Mammary epithelial cell (primary cell): ENCODE measurements at regions not wholly inside any gene's neighbourhood (a gene's known extent, or its start where the extent isn't known, plus 50 kb on each side); places are given as distances from the start of the nearest gene placed in this dataset.

Experiments
- EZH2 ChIP-seq: IDR thresholded peaks from 2 replicates; pipeline ENCODE4 v1.6.1; 2012; ENCODE audit warnings: low read length, inconsistent platforms, borderline replicate concordance
- TF ChIP-seq, protein P1 (sequence below), 2 donors: IDR thresholded peaks in 1 of 2; conservative IDR thresholded peaks in 1 of 2; 2 replicates each; pipeline ENCODE4 v1.5.1; 2011 to 2012; ENCODE audit warnings: inconsistent platforms in 2 of 2, low read length in 2 of 2, mild to moderate bottlenecking in 2 of 2, control low read depth in 1 of 2, low read depth in 1 of 2; ENCODE audit not compliant: insufficient read depth in 1 of 2; ENCODE audit errors: extremely low read depth in 1 of 2

GRCh38 chr3:182508919-182509711 is 284.2 kb upstream of the ATP11B start:
- TF ChIP-seq, protein P1, sequence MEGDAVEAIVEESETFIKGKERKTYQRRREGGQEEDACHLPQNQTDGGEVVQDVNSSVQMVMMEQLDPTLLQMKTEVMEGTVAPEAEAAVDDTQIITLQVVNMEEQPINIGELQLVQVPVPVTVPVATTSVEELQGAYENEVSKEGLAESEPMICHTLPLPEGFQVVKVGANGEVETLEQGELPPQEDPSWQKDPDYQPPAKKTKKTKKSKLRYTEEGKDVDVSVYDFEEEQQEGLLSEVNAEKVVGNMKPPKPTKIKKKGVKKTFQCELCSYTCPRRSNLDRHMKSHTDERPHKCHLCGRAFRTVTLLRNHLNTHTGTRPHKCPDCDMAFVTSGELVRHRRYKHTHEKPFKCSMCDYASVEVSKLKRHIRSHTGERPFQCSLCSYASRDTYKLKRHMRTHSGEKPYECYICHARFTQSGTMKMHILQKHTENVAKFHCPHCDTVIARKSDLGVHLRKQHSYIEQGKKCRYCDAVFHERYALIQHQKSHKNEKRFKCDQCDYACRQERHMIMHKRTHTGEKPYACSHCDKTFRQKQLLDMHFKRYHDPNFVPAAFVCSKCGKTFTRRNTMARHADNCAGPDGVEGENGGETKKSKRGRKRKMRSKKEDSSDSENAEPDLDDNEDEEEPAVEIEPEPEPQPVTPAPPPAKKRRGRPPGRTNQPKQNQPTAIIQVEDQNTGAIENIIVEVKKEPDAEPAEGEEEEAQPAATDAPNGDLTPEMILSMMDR (conservative IDR thresholded peaks at IDR 0.05 in 1 of 2, IDR thresholded peaks at IDR 0.05 in 1 of 2; ENCODE audit: extremely low read depth in 1 of 2, insufficient read depth in 1 of 2, low read depth in 1 of 2, low read length in 2 of 2): no peak
- no peak for TF ChIP-seq EZH2
